HG02588 (cell line): ENCODE measurements at regions not wholly inside any gene's neighbourhood (a gene's known extent, or its start where the extent isn't known, plus 50 kb on each side); places are given as distances from the start of the nearest gene placed in this dataset.

Experiments used
- ATAC-seq: cut with Tn5 transposase; IDR thresholded peaks from one replicate; pipeline ENCODE4 v1.9.1; 2021; ENCODE audit warnings: mild to moderate bottlenecking, moderate library complexity; ENCODE audit not compliant: unreplicated experiment

DNA sequence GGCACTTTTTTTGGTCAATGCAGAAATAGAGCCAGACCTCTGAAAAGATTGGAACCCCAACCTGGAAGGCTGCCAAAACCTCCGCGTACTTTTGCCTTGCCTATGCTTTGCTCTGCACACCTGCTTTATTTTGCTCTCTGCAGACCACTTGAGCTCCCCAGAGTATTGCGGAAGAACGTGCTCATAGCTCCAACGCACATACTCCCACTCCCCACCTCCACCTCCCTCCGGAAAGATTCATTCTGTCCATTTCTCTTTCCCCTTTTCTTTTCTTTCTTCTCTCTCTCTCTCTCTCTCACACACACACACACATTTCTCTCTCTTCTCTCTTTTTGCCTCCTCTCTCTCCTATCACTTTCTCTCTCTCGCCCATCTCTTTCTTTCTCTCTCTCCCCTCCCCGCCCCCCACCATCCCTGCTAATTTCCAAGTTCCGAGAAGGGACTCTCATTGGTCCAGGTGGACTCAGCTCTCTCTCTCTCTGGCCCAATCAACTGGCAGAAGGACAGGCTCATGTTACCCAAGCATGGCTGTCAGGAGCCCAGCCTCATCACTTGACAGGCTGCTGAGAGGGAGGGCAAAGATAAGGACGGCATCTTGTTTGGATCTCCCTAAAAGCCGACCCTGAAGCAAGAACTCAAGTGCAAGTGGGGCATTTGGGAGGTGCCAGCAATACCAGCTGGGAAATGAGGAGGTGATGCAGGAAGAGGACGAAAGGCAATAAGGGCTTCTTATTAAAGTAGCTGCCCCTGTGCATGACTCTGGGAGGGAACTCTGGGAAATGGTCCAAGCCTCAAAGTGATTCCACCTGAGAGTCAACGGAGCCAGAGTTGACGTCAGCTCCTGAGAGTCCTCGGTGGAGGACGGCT lies 246.1 kb downstream of the LY86 start:
- no peak for ATAC-seq

DNA sequence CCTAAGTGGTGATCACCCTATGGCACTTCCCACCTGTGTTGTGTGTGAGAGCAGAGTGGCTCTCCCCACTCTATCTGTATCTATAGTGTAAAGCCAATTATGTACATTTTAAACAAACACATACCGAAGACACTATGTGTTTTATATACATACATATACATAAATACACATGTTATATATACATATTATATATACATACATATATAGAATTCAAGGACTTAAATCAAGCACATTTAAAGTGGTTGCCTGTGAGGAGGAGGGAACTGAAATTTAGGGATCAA lies 246.6 kb downstream of the LY86 start:
- no peak for ATAC-seq

DNA sequence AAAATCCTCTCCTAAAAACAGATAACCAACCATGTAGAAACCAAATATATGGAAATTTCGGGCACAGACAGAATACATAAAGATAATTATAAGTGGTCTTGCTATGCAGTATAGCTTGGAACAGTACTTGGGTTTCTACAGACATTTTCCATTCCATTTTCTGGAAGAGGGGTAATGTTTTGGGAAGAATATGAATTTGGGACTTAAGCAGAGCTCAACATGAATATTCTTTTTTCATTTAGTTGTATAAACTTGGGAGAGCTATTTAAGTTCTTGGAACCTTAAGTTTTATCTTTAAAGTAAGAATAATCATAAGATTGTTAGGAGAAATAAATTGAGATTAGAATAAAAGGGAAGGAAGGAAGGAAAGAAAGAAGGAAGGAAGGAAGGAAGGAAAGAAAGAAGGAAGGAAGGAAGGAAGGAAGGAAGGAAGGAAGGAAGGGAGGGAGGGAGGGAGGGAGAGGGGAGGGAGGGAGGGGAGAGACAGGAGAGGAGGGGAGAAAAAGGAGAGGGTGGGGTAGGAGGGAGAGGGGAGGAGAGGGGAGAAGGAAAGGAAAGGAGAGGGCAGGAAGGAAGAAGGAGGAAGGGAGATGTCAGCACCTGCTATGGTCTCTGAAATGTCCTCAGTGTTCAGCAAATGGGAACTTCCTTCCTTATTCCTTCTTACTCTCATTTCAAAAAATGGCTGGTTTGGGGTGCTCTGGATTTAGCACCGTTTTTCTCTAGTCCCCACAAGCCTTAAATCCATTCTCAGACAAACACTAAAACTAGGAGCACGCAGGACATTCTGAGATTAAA lies 248.3 kb downstream of the LY86 start:
- ATAC-seq = no peak

DNA sequence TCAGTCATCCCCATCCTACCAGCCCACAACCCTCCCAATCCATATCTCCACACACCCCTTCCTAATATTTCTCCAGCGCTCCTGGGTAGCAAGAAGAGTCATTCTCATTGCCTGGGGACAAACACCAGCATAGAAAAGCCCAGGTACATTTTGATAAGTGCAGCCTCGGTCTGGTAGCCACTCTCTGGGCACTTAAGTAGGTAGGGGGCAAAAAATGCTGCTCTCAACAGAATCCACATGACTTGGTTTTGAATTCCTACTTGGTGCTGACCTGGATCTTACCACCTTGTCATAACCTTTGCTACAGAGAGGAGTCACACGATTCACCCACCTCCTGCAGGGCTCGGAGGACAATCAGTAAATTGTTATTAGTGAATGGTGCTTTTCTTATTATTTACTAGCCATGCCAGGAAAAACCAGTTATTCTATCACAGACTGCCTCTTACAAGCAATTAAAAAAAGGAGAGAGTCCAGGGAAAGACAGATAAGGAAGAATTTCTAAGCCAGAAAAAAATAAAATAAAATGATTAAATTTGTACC lies 249.1 kb downstream of the LY86 start:
- ATAC-seq = no peak

DNA sequence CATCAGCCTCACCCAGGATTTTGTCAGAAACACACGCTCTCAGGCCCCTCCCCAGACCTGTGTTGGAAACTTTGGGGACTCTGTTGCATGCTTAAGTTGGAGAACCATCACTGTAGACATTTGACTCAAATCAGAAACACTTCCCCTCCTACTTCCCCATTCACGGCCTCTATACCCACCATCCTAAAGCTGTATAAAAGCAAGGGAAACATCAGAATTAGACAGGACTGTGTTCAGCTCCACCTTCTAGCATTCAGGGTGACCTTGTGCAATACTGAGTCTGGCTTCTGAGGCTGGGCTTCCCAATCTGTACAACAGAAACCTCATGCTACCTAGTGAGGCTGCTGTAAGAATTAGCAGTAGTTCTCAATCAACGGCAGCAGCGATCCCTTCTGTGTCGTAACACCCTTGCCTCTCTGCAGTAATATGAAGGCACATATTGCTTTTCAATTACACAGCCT lies 252.3 kb downstream of the LY86 start:
- peak; percentile 79 for ATAC-seq

DNA sequence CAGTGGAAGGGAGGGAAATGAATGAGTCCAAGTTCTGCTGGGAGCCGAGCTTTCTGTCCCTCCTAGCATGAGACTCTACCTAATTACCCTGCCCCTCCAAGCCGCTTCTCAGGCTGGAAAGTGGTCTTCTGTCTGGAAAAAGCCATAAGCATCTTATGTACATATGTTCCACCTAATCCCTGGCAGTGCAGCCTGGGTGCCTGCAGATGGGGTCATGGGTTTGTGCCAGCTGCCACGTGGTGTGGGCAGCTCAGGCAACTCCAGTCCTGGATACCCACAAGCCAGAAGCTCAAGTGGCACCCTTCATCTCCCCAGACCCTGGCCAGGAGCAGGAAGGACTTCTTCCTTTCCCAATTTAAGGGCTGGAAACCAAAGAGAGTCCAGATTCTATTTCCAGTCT lies 253.1 kb downstream of the LY86 start:
- ATAC-seq = no peak

DNA sequence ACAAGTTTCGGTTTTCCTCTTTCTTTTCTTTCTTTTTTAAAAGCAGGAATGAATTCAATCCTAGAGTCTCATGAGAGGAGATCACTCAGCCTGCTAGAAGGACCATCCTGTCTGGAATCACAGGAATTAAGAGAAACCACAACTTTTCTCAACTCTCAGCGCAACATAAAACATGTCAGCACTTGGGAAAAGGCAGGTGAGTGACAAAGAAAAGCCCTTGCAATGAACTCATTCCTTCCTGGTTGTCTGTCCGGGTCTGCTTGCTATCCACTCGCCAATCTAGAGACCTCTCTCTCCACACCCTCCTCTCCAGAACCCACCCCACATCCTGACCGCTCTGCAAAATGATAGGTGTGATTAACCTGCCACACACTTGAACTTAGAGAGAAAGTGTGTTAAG lies 253.8 kb downstream of the LY86 start:
- ATAC-seq = no peak

DNA sequence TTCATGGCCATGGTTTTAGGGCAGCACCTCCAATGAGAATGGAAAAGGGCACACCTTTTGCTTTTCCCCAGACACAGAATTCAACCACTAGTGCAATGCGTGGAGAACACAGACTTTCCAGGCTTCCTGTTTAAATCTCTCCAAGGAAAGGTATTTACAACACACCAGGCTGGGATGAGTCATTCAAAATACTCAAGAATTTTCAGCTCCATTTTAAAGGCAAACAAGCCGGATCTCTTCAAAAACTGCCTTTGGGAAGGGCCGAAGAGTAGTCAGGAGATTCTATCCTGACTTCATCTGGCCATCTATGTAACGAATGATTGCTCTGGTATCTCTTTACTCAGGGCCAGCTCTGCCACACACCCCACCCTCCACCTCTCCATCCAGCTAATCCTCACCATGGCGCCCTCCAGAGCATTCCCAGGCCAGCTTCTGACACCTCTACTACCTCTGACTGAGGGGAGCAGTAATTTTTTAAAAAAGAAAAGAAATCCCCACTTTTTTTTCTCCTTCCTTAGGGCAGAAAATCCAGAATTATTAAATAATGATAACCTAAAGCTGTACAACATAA lies 254.6 kb downstream of the LY86 start:
- ATAC-seq = no peak

DNA sequence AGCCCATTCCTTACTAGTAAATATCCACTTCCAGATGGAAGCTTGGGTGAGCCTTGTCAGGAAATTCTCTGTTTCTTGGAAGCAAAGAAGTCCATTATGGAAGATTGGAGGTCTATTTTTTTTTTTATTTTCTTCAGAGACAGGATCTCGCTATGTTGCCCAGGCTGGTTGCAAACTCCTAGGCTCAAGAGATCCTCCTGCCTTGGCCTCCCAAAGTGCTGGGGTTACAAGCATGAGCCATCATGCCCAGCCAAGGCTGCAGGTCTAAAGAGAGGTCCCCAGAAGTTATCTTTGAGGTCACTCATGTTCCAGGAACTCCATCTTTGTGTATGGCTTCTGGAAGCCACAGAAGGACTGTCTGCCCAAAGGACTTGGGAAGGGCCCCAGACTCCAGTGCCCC lies 255.3 kb downstream of the LY86 start:
- no peak for ATAC-seq

DNA sequence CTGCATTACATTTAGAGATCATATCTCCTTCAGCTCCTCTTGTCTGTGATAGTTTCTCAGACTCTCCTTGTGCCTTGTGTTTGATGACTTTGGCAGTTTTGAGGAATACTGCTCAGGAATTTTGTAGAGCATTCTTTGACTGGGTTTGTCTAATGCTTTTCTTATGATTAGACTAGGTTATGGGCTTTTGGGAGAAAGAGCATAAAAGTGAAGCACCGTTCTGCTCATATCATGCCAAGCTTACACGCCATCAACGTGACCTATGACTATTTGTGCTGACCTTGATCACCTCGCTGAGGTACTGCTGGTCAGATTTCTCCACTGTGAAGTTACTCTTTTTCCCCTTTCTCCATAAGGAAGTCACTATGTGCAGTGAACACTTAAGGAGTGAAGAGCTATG lies 256.0 kb downstream of the LY86 start:
- ATAC-seq = no peak

DNA sequence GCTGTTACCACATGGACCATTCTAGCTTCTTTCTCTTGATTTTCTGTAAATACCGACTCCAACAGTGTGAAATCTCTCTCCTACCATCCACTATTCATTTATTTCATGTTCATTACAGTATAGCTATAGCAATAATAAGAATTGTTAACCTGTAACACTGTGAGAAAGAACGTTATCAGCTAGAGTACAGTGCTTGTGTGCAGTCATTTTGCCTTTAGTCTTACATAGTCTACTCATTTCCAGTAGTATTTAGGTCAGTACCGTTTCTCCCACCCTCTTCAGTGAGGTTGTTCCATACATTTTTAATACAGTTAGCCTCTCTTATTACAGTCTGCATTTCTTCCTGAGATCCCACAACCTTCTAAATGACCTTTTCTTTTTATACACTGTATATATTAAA lies 257.1 kb downstream of the LY86 start:
- ATAC-seq = no peak

DNA sequence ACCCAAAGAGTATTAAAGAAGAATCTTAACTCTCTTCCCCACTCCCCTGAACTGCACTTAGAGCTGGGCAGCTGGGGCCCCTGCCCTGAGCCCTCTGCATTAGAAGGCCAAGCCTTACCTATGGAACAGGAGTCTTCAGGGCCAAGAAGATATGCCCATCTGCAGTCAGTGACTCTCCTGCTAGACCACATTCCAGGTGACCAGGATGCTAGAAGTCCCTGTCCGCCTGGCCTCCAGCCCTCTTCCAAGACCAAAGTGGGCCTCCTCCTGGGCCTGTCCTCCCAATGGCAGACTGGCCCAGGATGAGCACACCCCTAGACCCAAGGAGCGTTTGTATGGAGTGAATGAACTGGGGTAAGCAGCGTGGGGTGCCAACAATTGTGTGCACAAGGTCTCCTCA lies 259.1 kb downstream of the LY86 start:
- ATAC-seq = no peak

DNA sequence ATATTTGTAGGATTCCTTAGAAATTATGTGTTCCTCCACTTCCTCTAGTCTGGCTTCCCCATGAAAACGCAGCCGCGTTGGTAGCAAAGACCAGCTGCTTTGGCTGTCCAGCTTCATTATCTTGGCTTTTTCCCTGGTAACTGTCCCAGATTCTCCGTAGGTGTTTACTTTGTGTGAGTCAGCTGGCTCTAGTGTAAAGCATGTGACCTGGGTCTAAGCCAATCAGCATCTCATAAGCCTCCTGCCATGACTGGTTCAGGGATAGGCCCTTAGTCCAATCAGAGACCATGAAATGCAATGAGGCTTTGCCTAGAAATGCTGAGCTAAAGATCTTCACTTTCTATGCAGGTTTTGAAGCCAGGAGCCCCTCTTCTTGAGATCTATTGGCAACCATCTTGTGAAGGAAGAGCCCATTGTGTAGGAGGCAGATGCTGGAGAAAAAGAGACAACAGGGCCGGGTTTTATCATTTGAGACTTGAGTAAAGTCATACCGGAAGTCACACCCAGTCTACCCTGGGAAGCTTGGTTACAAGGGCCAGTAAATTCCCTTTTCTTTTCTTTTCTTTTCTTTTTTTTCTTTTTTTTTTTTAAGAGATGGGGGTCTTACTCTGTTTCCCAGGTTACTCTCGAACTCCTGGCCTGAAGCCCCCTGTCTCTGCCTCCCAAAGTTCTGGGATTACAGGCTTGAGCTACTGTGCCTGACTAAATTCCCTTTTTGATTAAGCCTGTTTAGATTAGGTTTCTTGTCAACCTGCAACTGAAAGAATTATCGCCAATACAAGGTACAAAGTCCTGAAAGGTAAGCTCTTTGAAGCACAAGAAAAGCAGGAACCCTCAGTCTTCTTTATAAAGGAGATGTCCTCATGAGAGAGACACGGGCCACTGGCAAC lies 256.5 kb upstream of the RREB1 start:
- no peak for ATAC-seq

DNA sequence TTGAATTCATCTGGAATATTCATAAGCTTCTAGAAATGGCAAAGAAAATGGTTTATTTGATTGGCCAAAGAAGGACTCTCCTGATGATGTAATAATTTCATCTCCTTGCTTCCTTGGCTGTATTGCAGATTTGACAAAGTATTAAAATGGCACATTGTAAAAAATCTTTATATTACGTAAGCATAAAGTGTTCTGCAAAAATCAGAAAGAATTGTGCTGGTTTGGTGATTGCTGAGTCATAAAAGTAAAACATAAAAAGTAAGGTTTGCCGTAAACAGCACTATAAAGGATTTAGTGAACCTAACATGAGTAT lies 255.9 kb upstream of the RREB1 start:
- no peak for ATAC-seq

DNA sequence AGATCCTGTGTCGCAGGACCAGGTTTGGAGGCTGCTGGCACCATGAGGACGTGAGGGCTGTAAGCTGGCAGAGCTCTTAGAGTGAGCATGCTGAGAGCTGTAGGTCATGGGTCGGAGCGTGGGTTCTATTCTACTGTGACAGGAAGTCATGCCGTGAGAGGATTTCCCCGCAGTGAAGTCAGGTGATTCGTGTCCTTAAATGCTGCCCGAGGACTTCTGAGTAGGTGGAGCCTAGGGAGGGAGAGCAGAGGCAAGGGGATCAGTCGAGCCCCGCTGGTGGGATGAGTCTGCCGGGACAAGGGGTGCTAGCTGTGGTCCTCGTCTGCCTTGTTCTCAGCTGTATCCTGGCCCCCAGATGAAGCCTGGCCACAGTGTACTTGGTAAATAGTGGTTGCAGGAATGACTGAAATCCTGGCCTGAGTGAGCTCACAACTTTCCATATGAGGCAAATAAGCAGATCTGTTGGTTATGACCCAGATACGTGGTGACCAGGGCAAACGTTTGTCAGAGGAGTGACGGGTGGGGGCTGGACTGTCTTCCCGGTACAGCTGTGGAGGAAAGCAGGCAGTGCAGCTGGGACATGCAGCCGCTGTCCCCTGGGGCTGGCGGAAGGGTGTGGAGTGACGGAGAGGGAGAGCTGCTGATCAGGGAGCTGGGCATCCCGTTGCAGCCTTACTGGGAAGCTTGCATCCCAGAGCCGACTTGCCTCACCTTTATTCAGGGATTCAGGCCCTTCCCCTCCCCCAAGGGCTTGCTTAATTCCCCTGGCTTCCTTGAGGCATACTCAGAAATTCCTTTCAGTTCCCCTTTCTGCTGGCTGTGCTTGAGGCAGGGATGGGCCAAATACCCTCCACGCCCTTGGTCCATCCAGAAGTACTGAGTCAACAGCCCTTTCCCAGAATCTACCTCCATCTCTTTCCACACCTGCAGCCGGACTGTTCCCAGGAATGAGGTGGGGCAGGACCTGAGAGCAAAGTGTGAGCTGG lies 250.9 kb upstream of the RREB1 start:
- peak; percentile 84 for ATAC-seq

DNA sequence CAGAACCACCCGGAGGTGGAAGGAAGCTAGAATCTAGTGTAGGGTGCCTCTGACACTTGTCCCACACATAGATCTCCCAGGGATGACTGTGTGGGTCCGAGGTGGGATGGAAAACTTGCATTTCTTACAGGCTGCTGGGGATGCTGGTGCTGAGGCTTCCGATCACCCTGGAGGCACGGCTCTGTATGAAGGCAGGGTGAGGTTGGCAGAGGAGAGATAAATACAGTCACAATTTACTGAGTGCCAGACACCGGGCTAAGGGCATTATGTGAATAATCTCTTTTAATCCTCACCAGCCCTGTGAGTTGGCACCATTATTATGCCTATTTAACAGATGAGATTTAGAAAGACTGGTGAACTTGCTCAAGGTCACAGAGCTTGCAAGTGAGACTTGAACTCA lies 250.2 kb upstream of the RREB1 start:
- ATAC-seq = no peak

DNA sequence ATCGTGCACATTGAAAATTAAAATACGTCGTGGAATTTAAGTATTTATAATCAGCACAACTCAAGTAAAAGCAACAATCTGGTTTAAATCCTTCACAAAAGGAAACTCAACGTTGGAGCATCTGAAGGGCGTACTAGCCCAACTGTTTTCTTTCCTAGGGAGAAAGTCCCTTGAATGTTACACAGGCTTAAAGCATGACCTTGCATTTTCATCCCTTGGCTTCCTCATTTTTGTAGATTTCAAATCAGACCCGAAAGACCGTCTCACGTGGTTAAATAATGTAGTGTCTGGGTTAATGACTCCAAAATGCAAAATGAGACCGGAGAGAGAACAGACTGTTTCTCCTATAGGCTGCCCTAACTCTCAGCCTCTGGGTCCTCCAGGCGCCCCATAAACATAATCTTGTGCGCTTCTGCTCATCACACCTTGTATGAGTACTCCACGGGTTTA lies 249.2 kb upstream of the RREB1 start:
- no peak for ATAC-seq

DNA sequence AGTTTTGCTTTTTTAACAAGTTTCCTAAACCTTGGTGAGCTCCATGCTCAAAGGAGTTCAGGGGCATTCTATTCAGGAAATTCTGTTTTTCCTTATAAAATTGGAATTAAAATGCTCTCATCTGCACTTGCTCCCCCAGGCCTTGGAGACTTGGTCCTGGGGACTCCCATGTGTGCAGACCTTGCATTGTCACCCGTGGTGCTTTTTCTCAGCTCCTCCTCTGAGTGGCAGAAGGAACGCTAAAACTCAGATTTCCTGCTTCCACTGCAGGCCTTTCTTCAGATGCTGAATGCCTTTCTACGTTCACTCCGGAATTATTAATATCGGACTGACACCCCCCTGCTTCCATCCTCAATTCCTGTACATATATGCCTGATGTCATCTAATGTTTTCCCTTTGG lies 248.7 kb upstream of the RREB1 start:
- no peak for ATAC-seq

DNA sequence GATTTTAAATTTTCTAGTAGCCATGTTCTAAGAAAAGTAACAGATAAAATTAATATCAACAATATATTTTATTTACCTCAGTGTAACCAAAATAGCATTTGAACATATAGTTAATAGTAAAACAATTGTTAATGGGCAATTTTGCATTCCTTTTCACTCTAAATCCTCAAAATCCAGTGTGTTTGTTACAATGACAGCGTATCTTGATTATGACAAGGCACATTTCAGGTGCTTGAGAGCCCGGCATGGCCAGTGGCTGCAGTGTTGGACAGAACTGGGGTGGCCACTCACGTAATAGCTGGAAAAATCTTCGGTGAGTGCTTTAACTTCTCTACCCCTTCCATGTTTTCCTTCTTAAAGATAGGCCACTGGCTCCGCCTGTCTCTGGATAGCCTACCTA lies 248.0 kb upstream of the RREB1 start:
- ATAC-seq = no peak

DNA sequence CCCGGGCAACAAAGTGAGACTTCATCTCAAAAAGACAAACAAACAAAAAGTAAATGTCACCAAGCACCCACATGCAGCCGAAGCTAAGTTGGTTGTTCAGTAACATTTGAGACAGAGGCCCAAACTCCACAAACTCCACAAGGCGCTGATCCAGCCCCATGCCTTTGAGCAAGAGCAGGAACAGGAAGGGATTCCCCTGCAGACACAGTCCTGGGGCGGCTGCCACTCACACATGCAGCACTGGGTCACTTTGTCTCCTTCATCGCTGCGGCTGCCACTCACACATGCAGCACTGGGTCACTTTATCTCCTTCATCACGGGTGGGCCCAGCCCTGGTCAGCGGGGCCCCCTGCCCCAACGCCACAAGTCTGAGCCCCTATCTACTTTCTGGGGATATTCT lies 246.9 kb upstream of the RREB1 start:
- ATAC-seq = no peak
